ENCODE measurements at regions not wholly inside any gene's neighbourhood (a gene's known extent, or its start where the extent isn't known, plus 50 kb on each side); places are given as distances from the start of the nearest gene placed in this dataset.

DNA sequence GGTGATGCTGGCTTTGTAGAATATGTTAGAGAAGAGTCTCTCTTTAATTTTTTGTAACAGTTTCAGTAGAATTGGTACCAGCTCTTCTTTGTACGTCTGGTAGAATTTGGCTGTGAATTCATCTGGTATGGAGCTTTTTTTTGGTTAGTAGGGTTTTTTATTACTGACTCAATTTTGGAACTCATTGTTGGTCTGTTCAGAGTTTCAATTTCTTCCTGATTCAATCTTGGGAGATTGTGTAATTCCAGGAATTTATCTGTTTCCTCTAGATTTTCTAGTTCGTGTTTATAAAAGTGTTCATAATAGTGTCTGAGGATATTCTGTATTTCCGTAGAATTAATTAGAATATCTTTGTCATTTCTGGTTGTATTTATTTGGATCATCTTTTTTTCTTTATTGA, 943.5 kb downstream of the TRIB2 start:
- Histone ChIP-seq H3K27ac (no peak overlapping the region), H3K9ac (no peak overlapping the region), H3K36me3 (no peaks in the 10 kb centered on the region), H3K4me1 (no peaks in the 10 kb centered on the region), H2AFZ (replicated peaks) (no peak overlapping the region), H3K27me3 (no peaks in the 10 kb centered on the region), H3K4me2 (no peak overlapping the region), H3K4me3 (no peak overlapping the region), H4K20me1 (ENCODE audit: low read depth) (no peaks in the 10 kb centered on the region), H3F3A (ENCODE audit: low read depth) (no peaks in the 10 kb centered on the region), H3K9me3 (ENCODE audit: low read depth) (peaks cover 10% of the 10 kb centered on the region), H3K79me2 (ENCODE audit: low read depth) (no peaks in the 10 kb centered on the region)
- Mint-ChIP-seq H3K4me1 (no peaks in the 10 kb centered on the region), H3K27ac (no peak overlapping the region), H3K36me3 (no peaks in the 10 kb centered on the region), H3K4me3 (no peak overlapping the region), H3K27me3 (ENCODE audit: insufficient read depth, low read depth) (no peaks in the 10 kb centered on the region), H3K9me3 (no peaks in the 10 kb centered on the region)
- DNase-seq (ENCODE audit: low spot score), result no peak
- TF ChIP-seq, protein P1, sequence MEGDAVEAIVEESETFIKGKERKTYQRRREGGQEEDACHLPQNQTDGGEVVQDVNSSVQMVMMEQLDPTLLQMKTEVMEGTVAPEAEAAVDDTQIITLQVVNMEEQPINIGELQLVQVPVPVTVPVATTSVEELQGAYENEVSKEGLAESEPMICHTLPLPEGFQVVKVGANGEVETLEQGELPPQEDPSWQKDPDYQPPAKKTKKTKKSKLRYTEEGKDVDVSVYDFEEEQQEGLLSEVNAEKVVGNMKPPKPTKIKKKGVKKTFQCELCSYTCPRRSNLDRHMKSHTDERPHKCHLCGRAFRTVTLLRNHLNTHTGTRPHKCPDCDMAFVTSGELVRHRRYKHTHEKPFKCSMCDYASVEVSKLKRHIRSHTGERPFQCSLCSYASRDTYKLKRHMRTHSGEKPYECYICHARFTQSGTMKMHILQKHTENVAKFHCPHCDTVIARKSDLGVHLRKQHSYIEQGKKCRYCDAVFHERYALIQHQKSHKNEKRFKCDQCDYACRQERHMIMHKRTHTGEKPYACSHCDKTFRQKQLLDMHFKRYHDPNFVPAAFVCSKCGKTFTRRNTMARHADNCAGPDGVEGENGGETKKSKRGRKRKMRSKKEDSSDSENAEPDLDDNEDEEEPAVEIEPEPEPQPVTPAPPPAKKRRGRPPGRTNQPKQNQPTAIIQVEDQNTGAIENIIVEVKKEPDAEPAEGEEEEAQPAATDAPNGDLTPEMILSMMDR (IDR thresholded peaks at IDR 0.05), result no peak
- TF ChIP-seq EZH2phosphoT487 (IDR thresholded peaks at IDR 0.05), result no peak
- no peak for TF ChIP-seq EZH2 (IDR thresholded peaks at IDR 0.05)

GRCh38 chr2:13662055-13662454, 945.3 kb downstream of the TRIB2 start:
- H4K20me1 ChIP-seq (ENCODE audit: low read depth), result no peaks in the 10 kb centered on the region
- H3K36me3 ChIP-seq, result no peaks in the 10 kb centered on the region
- Mint-ChIP-seq H3K27ac (no peak overlapping the region), H3K4me3 (no peak overlapping the region), H3K9me3 (no peaks in the 10 kb centered on the region), H3K27me3 (ENCODE audit: insufficient read depth, low read depth) (no peaks in the 10 kb centered on the region), H3K4me1 (no peaks in the 10 kb centered on the region), H3K36me3 (no peaks in the 10 kb centered on the region)
- H3K4me3 ChIP-seq, result no peak overlapping the region
- H3K4me2 ChIP-seq, result no peak overlapping the region
- no peak for DNase-seq (ENCODE audit: low spot score)
- H2AFZ ChIP-seq (replicated peaks), result no peak overlapping the region
- no peaks in the 10 kb centered on the region for H3K27me3 ChIP-seq
- H3K4me1 ChIP-seq, result no peaks in the 10 kb centered on the region
- H3F3A ChIP-seq (ENCODE audit: low read depth), result no peaks in the 10 kb centered on the region
- no peak for TF ChIP-seq EZH2phosphoT487 (IDR thresholded peaks at IDR 0.05)
- H3K9ac ChIP-seq, result no peak overlapping the region
- no peaks in the 10 kb centered on the region for H3K79me2 ChIP-seq (ENCODE audit: low read depth)
- H3K9me3 ChIP-seq (ENCODE audit: low read depth), result peaks cover 10% of the 10 kb centered on the region
- H3K27ac ChIP-seq, result no peak overlapping the region

DNA sequence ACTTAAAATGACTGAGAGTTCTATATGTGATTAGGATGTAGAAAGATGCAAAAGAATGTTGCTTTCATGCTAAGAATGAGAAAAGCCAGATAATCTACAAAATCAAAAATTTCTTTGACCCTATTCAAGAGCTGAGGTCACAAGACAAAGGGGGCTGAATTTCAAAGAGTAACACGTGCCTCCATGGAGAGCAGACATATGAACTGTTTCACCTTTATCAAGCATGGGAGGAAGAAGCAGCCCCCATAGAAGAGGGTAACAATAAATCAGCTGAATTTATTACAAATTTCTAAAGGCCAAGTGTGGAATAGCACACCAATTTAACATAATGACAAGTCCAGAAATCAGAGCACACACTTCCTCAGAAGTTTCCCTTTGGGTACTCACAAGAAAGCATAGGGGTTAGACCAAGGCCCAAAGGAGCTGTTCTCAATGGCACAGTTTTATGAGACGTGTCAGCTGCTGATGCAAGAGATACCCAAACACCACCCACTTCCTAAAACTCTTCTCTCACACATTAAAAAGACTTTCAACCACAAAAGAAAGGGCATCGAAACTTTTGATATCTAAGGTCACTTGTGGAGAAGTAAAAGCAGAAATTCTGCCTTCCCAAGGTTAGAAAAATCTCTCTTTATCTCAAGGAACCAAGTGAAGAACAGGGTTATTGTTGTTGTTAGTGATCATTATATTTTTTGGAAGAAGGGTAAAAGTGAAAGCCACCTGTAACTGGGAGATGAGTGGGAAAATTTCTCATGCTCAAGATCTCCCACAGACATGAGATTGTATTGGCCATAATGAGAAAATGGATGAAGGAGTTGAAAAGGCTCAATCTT, 950.1 kb downstream of the TRIB2 start:
- H3K9ac ChIP-seq, result no peak overlapping the region
- no peaks in the 10 kb centered on the region for H3K27me3 Mint-ChIP-seq (ENCODE audit: insufficient read depth, low read depth)
- no peaks in the 10 kb centered on the region for H3K4me1 ChIP-seq
- no peak overlapping the region for H3K4me3 ChIP-seq
- H3K4me3 Mint-ChIP-seq, result no peak overlapping the region
- H4K20me1 ChIP-seq (ENCODE audit: low read depth), result no peaks in the 10 kb centered on the region
- no peak overlapping the region for H3K27ac Mint-ChIP-seq
- H2AFZ ChIP-seq (replicated peaks), result no peak overlapping the region
- DNase-seq (ENCODE audit: low spot score), result no peak
- H3K79me2 ChIP-seq (ENCODE audit: low read depth), result no peaks in the 10 kb centered on the region
- no peaks in the 10 kb centered on the region for H3K9me3 Mint-ChIP-seq
- H3K4me2 ChIP-seq, result no peak overlapping the region
- H3K36me3 Mint-ChIP-seq, result no peaks in the 10 kb centered on the region
- TF ChIP-seq EZH2phosphoT487 (IDR thresholded peaks at IDR 0.05) (no peak), EZH2 (IDR thresholded peaks at IDR 0.05) (no peak)
- TF ChIP-seq, protein P1 (IDR thresholded peaks at IDR 0.05), result no peak
- H3K27ac ChIP-seq, result no peak overlapping the region
- H3K36me3 ChIP-seq, result no peaks in the 10 kb centered on the region
- peaks cover 13% of the 10 kb centered on the region for H3K9me3 ChIP-seq (ENCODE audit: low read depth)
- no peaks in the 10 kb centered on the region for H3F3A ChIP-seq (ENCODE audit: low read depth)
- no peaks in the 10 kb centered on the region for H3K4me1 Mint-ChIP-seq
- H3K27me3 ChIP-seq, result no peaks in the 10 kb centered on the region

DNA sequence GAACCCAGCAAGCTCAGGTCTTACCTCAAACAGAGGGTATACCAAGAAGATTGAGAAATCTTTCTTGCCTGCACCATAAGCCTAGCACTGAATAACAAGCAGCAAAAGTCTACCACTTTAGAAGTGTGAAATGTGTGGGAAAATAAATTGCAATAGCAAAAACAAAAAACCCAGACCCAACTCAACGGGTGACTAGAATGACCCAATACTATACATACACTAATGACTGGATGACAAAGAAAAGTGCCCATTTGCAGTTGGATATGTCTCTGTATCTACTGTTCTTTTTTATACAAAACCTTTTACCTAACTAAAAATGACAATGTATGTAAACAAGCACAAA, 950.6 kb downstream of the TRIB2 start:
- Mint-ChIP-seq H3K9me3 (no peaks in the 10 kb centered on the region), H3K4me3 (no peak overlapping the region), H3K4me1 (no peaks in the 10 kb centered on the region), H3K36me3 (no peaks in the 10 kb centered on the region), H3K27me3 (ENCODE audit: insufficient read depth, low read depth) (no peaks in the 10 kb centered on the region), H3K27ac (no peak overlapping the region)
- Histone ChIP-seq H3K4me1 (no peaks in the 10 kb centered on the region), H3K79me2 (ENCODE audit: low read depth) (no peaks in the 10 kb centered on the region), H3K4me3 (no peak overlapping the region), H3K4me2 (no peak overlapping the region), H3K9ac (no peak overlapping the region), H3K27me3 (no peaks in the 10 kb centered on the region), H4K20me1 (ENCODE audit: low read depth) (no peaks in the 10 kb centered on the region), H3K27ac (no peak overlapping the region), H2AFZ (replicated peaks) (no peak overlapping the region), H3F3A (ENCODE audit: low read depth) (no peaks in the 10 kb centered on the region), H3K36me3 (no peaks in the 10 kb centered on the region), H3K9me3 (ENCODE audit: low read depth) (peaks cover 13% of the 10 kb centered on the region)
- no peak for DNase-seq (ENCODE audit: low spot score)
- TF ChIP-seq, protein P1 (IDR thresholded peaks at IDR 0.05), result no peak
- TF ChIP-seq EZH2phosphoT487 (IDR thresholded peaks at IDR 0.05) (no peak), EZH2 (IDR thresholded peaks at IDR 0.05) (no peak)
